GM18519 (cell line): ENCODE measurements at regions not wholly inside any gene's neighbourhood (a gene's known extent, or its start where the extent isn't known, plus 50 kb on each side); places are given as distances from the start of the nearest gene placed in this dataset.

Experiments
- ATAC-seq: cut with Tn5 transposase; IDR thresholded peaks from one replicate; pipeline ENCODE4 v1.9.1; 2021; ENCODE audit warnings: mild to moderate bottlenecking, moderate library complexity; ENCODE audit not compliant: unreplicated experiment, low FRiP score

DNA sequence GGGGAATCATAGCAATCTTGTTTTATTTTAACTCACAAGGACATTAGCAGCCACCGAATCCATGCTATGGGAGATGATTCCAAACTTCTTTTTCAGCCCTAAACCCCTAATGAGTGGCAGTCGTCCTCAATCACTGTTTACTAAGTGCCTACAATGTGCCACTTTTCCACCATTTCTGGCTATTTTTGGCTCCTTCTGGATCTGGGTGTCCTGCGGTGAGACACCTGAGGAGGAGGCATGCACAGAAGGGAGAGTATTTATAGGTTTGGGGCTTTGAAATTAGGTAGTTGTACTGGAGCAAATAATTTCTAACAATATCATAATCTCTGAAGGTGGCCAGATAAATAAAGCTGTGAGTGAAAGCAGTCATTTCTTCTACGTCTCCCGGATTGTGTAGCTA lies 1125.6 kb downstream of the BCL11B start:
- no peak for ATAC-seq

- ATAC-seq = no peak
Observed at GRCh38 chr14:98154254-98154653, 1117.7 kb downstream of the BCL11B start.

- ATAC-seq = no peak
Observed at GRCh38 chr14:98156411-98156810, 1115.6 kb downstream of the BCL11B start.

- no peak for ATAC-seq
Observed at GRCh38 chr14:98160901-98161300, 1111.1 kb downstream of the BCL11B start.

DNA sequence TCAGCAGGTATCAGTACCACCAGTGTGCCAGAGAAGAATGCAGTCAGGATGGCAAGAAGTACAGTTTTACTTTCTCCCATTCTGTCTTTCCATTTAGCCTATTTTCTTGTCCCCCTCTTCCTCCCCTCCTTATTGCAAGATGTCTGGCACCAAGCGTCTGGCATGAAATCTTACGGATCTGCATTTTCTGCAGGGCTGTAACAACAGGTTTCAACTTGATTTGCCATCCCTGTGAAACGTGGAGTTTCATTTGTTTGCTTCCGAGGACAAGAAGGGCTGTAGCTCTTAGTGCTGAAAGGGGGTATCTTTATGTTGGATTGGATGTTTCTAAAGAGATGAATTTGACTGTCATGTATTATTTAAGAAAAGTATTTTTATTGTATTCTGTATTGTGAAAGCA lies 1110.6 kb downstream of the BCL11B start:
- no peak for ATAC-seq

DNA sequence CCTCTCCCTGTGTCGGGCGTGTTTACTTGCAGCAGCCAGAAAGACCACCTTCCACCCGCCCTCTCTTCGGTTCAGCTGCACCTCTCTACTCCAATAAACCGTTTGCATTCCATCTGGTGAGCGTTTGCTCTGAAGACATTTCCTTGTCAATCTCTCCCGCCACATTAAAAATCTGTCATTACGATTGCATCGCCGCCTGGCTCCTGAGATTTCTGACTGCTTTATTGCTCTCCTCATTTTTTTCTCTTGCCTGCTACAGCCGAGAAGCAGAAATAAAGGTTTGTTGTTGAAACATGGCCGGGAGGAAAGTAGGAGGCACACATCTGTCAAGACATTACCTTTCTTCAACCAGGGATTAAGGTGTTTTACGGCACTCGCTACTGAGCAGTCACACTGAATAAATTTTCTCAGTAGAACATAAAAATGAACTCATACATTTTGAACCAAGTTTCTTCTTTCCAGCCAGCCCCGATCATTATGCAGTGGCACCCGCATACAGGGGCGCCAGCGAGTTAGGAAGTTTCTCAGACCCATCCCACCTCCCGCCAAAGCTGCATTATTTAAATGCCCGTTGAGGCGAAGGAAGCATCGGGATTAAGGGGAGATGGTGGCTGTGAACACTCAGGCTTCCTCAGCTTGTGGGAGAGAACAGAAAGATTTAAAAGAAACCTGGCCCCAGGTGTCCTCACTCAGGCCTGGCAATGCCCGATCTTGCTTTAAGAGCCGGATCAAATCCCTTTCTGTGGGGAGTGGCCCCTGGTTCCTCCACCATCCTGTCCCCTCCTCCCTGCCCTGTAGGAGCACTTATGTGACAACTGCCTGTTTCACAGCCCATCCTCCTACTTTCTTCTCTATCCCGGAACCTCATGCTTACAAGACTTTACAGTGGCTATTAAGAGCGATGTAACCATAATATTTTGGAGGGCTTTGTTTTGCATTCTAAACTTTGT lies 1108.9 kb downstream of the BCL11B start:
- no peak for ATAC-seq

GRCh38 chr14:98163873-98164272 lies 1108.1 kb downstream of the BCL11B start:
- ATAC-seq = no peak

DNA sequence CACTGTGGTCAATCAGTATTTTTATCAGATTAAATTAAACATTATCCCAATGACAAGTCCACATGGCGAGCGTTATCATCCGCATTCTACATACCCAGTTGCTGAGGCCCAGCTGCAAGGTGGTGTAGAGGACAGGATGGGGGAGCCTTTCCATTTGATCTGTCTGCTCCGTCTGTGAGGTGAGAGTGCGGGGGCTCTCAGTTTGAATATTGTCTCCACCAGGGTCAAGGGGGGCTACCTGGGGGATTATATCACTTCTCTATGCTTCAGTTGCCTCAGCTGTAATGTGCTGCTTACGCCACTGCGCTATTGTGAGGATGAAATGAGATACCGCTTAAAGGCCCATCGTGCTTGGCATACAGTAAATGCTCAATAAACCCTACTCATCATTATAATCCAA lies 1106.0 kb downstream of the BCL11B start:
- no peak for ATAC-seq

DNA sequence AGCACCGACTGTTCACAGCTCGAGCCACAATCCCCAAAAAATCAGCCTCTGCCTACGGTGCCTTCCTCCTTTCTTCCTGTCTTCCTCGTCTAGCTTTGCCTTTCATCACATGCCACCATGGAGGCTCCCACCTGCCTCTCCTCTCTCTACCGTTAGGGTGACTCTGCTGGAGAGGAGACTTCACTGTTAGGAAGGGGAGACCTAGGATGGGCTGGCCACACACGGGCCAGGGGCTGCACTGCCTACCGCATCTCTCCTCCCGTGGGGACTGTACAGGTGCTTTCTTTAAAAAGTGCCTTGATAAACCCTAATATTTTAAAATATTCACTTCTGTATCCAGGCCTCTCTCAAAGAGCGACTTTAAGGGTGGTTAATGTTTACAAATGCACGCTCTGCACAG lies 1104.7 kb downstream of the BCL11B start:
- ATAC-seq = no peak

- no peak for ATAC-seq
Observed at GRCh38 chr14:98167705-98168104, 1104.3 kb downstream of the BCL11B start.

DNA sequence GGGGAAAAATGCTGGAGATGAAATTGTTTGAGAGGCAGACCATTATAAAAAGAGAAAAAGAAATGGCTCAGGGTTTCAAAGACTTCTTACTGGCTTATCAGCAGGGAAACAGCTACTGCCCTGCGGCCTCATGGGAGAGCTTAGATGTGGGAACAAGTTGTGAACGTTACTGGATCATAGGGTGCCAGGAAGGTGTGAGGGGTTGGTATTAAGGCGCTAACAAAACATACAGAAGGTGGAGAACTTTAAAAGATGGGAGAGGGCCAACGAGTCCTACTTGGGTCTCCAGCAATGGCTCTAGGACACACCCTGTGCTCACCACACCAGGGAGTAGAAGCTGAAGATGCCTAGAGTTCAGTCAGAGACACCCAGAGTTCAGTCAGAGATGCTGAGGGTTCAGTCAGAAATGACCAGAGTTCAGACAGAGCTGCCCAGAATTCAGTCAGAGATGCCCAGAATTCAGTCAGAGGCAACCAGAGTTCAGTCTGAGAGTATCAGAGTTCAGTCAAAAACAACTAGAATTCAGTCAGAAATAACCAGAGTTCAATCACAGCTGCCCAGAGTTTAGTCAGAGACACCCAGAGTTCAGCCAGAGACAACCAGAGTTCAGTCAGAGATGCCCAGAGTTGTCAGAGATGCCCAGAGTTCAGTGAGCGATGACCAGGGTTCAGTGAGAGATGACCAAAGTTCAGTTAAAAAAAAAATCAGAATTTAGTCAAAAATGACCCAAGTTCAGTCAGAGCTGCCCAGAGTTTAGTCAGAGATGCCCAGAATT lies 1103.6 kb downstream of the BCL11B start:
- ATAC-seq = no peak

GRCh38 chr14:98169170-98169587 lies 1102.8 kb downstream of the BCL11B start:
- ATAC-seq = no peak

- ATAC-seq = no peak
Observed at GRCh38 chr14:98170575-98170974, 1101.4 kb downstream of the BCL11B start.

- ATAC-seq = no peak
Observed at GRCh38 chr14:98171654-98172053, 1100.3 kb downstream of the BCL11B start.

GRCh38 chr14:98172243-98172778 lies 1099.7 kb downstream of the BCL11B start:
- ATAC-seq = no peak

GRCh38 chr14:98173305-98173704 lies 1098.7 kb downstream of the BCL11B start:
- ATAC-seq = no peak

DNA sequence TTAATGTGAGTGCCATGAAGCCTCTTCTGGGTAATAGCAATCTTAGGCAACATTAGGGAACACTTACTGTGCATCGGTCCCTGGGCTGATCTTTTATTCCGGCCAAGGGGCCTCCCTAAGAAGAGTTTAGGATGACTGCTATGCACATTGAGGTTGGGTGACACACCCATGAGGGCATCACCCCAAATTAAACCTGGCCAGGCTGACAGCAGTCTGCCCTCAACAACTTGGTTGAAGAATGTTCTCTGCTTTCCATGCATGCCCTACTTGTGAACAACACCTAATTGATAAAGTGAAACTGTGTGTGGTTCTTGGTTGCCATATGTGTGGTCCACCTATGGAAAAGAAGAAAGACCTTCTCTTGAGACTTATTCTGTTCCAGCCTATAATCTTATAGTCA lies 1098.0 kb downstream of the BCL11B start:
- ATAC-seq = no peak

DNA sequence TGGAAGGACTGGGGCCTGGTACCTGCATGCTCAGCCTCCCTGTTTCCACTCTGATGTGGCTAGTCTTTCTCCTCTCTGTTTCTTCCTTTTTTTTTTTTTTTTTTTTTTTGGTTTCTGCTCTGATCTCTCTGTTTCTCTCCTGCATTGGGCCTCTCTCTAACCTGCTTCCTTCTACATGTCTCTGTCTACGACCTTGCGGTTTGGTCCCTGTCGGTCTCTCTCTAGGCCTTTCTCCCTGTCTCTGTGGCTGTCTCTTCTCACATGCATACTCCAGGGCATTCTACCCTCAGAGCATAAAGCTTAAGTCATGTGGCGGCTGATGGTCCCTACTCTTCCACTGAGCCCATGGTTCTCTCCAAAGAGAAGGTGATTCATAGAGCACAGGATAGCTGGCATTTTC lies 1096.6 kb downstream of the BCL11B start:
- ATAC-seq = no peak

GRCh38 chr14:98175881-98176280 lies 1096.1 kb downstream of the BCL11B start:
- ATAC-seq = no peak

GRCh38 chr14:98176892-98177291 lies 1095.1 kb downstream of the BCL11B start:
- no peak for ATAC-seq

GRCh38 chr14:98177551-98177950 lies 1094.4 kb downstream of the BCL11B start:
- no peak for ATAC-seq
